ENCODE measurements at regions not wholly inside any gene's neighbourhood (a gene's known extent, or its start where the extent isn't known, plus 50 kb on each side); places are given as distances from the start of the nearest gene placed in this dataset.

GRCh38 chr5:28265877-28266276 is 1227.5 kb upstream of the CDH9 start:
- TF ChIP-seq CTCF (IDR thresholded peaks at IDR 0.05; ENCODE audit: borderline replicate concordance, extremely low read depth, low read length, poor library complexity, severe bottlenecking), result no peak
- no peak for TF ChIP-seq EZH2 (IDR thresholded peaks at IDR 0.05; ENCODE audit: borderline replicate concordance, low read depth, low read length, severe bottlenecking)

Data from DND-41 (cell line).